ENCODE measurements at regions not wholly inside any gene's neighbourhood (a gene's known extent, or its start where the extent isn't known, plus 50 kb on each side); places are given as distances from the start of the nearest gene placed in this dataset.

- TF ChIP-seq, protein P1, sequence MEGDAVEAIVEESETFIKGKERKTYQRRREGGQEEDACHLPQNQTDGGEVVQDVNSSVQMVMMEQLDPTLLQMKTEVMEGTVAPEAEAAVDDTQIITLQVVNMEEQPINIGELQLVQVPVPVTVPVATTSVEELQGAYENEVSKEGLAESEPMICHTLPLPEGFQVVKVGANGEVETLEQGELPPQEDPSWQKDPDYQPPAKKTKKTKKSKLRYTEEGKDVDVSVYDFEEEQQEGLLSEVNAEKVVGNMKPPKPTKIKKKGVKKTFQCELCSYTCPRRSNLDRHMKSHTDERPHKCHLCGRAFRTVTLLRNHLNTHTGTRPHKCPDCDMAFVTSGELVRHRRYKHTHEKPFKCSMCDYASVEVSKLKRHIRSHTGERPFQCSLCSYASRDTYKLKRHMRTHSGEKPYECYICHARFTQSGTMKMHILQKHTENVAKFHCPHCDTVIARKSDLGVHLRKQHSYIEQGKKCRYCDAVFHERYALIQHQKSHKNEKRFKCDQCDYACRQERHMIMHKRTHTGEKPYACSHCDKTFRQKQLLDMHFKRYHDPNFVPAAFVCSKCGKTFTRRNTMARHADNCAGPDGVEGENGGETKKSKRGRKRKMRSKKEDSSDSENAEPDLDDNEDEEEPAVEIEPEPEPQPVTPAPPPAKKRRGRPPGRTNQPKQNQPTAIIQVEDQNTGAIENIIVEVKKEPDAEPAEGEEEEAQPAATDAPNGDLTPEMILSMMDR (IDR thresholded peaks at IDR 0.05) = no peak
- TF ChIP-seq EZH2 (IDR thresholded peaks at IDR 0.05; ENCODE audit: borderline replicate concordance, insufficient read depth, low read depth, low read length, poor library complexity, severe bottlenecking) = no peak
Measured at GRCh38 chr6:98343797-98344196, 490.6 kb upstream of the POU3F2 start.

All from B cell (primary cell).